Stimulated activated CD8-positive, alpha-beta memory T cell treated with anti-CD3 and anti-CD28 coated beads, Interleukin-15, amount 100 ng/mL, for 1 hour (primary cell): ENCODE measurements at regions not wholly inside any gene's neighbourhood (a gene's known extent, or its start where the extent isn't known, plus 50 kb on each side); places are given as distances from the start of the nearest gene placed in this dataset.
"Not testable (repeated sequence)": the region's sequence is repeated elsewhere in the genome, so short reads cannot be mapped to it uniquely, and the experiment has no call there.

Experiments used
- DNase-seq: peaks from one replicate; pipeline ENCODE4 v3.0.0-alpha.2; 2020; ENCODE audit warnings: low read depth

GRCh38 chr14:53395267-53395666 lies 242.1 kb upstream of the DDHD1 start:
- not testable (repeated sequence) for DNase-seq

GRCh38 chr14:53391631-53392285 lies 238.6 kb upstream of the DDHD1 start:
- no peak for DNase-seq

- DNase-seq = no peak
Observed at GRCh38 chr14:53391156-53391555, 238.0 kb upstream of the DDHD1 start.

- no peak for DNase-seq
Observed at GRCh38 chr14:53390008-53390407, 236.9 kb upstream of the DDHD1 start.

GRCh38 chr14:53389202-53389601 lies 236.1 kb upstream of the DDHD1 start:
- DNase-seq = no peak

GRCh38 chr14:53386362-53386761 lies 233.2 kb upstream of the DDHD1 start:
- no peak for DNase-seq

- DNase-seq = no peak
Observed at GRCh38 chr14:53384536-53384935, 231.4 kb upstream of the DDHD1 start.

- no peak for DNase-seq
Observed at GRCh38 chr14:53384073-53384472, 230.9 kb upstream of the DDHD1 start.

GRCh38 chr14:53381895-53382294 lies 228.8 kb upstream of the DDHD1 start:
- no peak for DNase-seq

- DNase-seq = no peak
Observed at GRCh38 chr14:53380867-53381225, 227.7 kb upstream of the DDHD1 start.

- DNase-seq = no peak
Observed at GRCh38 chr14:53380052-53380866, 227.1 kb upstream of the DDHD1 start.

- no peak for DNase-seq
Observed at GRCh38 chr14:53378142-53378541, 225.0 kb upstream of the DDHD1 start.

GRCh38 chr14:53376064-53376463 lies 222.9 kb upstream of the DDHD1 start:
- DNase-seq = no peak

- no peak for DNase-seq
Observed at GRCh38 chr14:53375599-53375998, 222.5 kb upstream of the DDHD1 start.

- DNase-seq = no peak
Observed at GRCh38 chr14:53368711-53369201, 215.6 kb upstream of the DDHD1 start.

- DNase-seq = no peak
Observed at GRCh38 chr14:53368066-53368465, 214.9 kb upstream of the DDHD1 start.

GRCh38 chr14:53367644-53368026 lies 214.5 kb upstream of the DDHD1 start:
- no peak for DNase-seq

- DNase-seq = no peak
Observed at GRCh38 chr14:53365486-53366130, 212.5 kb upstream of the DDHD1 start.

GRCh38 chr14:53362916-53363315 lies 209.8 kb upstream of the DDHD1 start:
- not testable (repeated sequence) for DNase-seq

- no peak for DNase-seq
Observed at GRCh38 chr14:53360829-53361228, 207.7 kb upstream of the DDHD1 start.

- no peak for DNase-seq
Observed at GRCh38 chr14:53358166-53358565, 205.0 kb upstream of the DDHD1 start.

- DNase-seq = no peak
Observed at GRCh38 chr14:53356361-53357150, 203.4 kb upstream of the DDHD1 start.
